ENCODE measurements at regions not wholly inside any gene's neighbourhood (a gene's known extent, or its start where the extent isn't known, plus 50 kb on each side); places are given as distances from the start of the nearest gene placed in this dataset.

- no peak overlapping the region for H3K4me3 ChIP-seq
- no peak for TF ChIP-seq CTCF (IDR thresholded peaks at IDR 0.05)
- H3K27me3 ChIP-seq: no peaks in the 10 kb centered on the region
- no peaks in the 10 kb centered on the region for H3K9me3 ChIP-seq
- no peaks in the 10 kb centered on the region for H3K36me3 ChIP-seq
- peaks cover 0 to 24% of the 10 kb centered on the region in 2 donors for H3K4me1 ChIP-seq
- DNase-seq (ENCODE audit: low spot score): no peak
- peak overlapping the region in 1 of 2 donors; percentile 18 for H3K27ac ChIP-seq
Observed at GRCh38 chr21:16583556-16583955, 853.8 kb downstream of the USP25 start.

- H3K4me1 ChIP-seq: peaks cover 0 to 13% of the 10 kb centered on the region in 2 donors
- H3K9me3 ChIP-seq: no peaks in the 10 kb centered on the region
- H3K4me3 ChIP-seq: no peak overlapping the region
- H3K27ac ChIP-seq: peak overlapping the region in 1 of 2 donors; percentile 63
- TF ChIP-seq CTCF (IDR thresholded peaks at IDR 0.05): no peak
- no peaks in the 10 kb centered on the region for H3K36me3 ChIP-seq
- no peaks in the 10 kb centered on the region for H3K27me3 ChIP-seq
- no peak for DNase-seq (ENCODE audit: low spot score)
Observed at GRCh38 chr21:16584756-16585155, 855.0 kb downstream of the USP25 start.

GRCh38 chr21:16585896-16586295, 856.1 kb downstream of the USP25 start:
- H3K36me3 ChIP-seq: no peaks in the 10 kb centered on the region
- H3K27ac ChIP-seq: peak overlapping the region in 1 of 2 donors; percentile 83
- peaks cover 0 to 5% of the 10 kb centered on the region in 2 donors for H3K4me1 ChIP-seq
- H3K4me3 ChIP-seq: no peak overlapping the region
- no peak for DNase-seq (ENCODE audit: low spot score)
- no peak for TF ChIP-seq CTCF (IDR thresholded peaks at IDR 0.05)
- H3K9me3 ChIP-seq: no peaks in the 10 kb centered on the region
- H3K27me3 ChIP-seq: no peaks in the 10 kb centered on the region

- Histone ChIP-seq H3K27me3 (no peaks in the 10 kb centered on the region), H3K9me3 (no peaks in the 10 kb centered on the region), H3K27ac (peak overlapping the region; percentile 79 to 83), H3K4me3 (peak overlapping the region; percentile 17 to 30), H3K36me3 (no peaks in the 10 kb centered on the region), H3K4me1 (peaks cover 0 to 4% of the 10 kb centered on the region in 2 donors)
- TF ChIP-seq CTCF (IDR thresholded peaks at IDR 0.05): no peak
- DNase-seq (ENCODE audit: low spot score): no peak
Observed at GRCh38 chr21:16587141-16587581, 857.4 kb downstream of the USP25 start.

- Histone ChIP-seq H3K4me1 (peaks cover 0 to 4% of the 10 kb centered on the region in 2 donors), H3K9me3 (no peaks in the 10 kb centered on the region), H3K36me3 (no peaks in the 10 kb centered on the region), H3K27ac (peak overlapping the region; percentile 79 to 83), H3K27me3 (no peaks in the 10 kb centered on the region), H3K4me3 (peak overlapping the region; percentile 36 to 42)
- no peak for DNase-seq (ENCODE audit: low spot score)
- TF ChIP-seq CTCF (IDR thresholded peaks at IDR 0.05): no peak
Observed at GRCh38 chr21:16587681-16588375, 858.0 kb downstream of the USP25 start.
